Activated CD4-positive, alpha-beta T cell treated with anti-CD3 and anti-CD28 coated beads, Interleukin-10, Interleukin-2, amounts not matched to agents 100 ng/mL and 50 ng/mL, durations not matched to agents 16 hours and 8 hours (primary cell): ENCODE measurements at regions not wholly inside any gene's neighbourhood (a gene's known extent, or its start where the extent isn't known, plus 50 kb on each side); places are given as distances from the start of the nearest gene placed in this dataset.
"Not testable (repeated sequence)": the region's sequence is repeated elsewhere in the genome, so short reads cannot be mapped to it uniquely, and the experiment has no call there.

Experiments
- DNase-seq: peaks from one replicate; pipeline ENCODE4 v3.0.0-alpha.2; 2020

GRCh38 chr2:145749556-145749955, 1229.6 kb upstream of the ZEB2 start:
- no peak for DNase-seq

- DNase-seq, result peak; percentile 73
Observed at GRCh38 chr2:145748927-145749326, 1229.0 kb upstream of the ZEB2 start.

- peak; percentile 52 for DNase-seq
Observed at GRCh38 chr2:145747715-145748114, 1227.8 kb upstream of the ZEB2 start.

GRCh38 chr2:145745387-145745721, 1225.4 kb upstream of the ZEB2 start:
- not testable (repeated sequence) for DNase-seq

GRCh38 chr2:145744541-145745386, 1224.8 kb upstream of the ZEB2 start:
- DNase-seq, result peak; percentile 83

GRCh38 chr2:145743011-145743410, 1223.1 kb upstream of the ZEB2 start:
- no peak for DNase-seq

- DNase-seq, result no peak
Observed at GRCh38 chr2:145741636-145742035, 1221.7 kb upstream of the ZEB2 start.

- no peak for DNase-seq
Observed at GRCh38 chr2:145741181-145741580, 1221.3 kb upstream of the ZEB2 start.

GRCh38 chr2:145740302-145740701, 1220.4 kb upstream of the ZEB2 start:
- DNase-seq, result peak; percentile 35

GRCh38 chr2:145739681-145740080, 1219.8 kb upstream of the ZEB2 start:
- DNase-seq, result peak; percentile 26

- DNase-seq, result no peak
Observed at GRCh38 chr2:145736871-145737270, 1217.0 kb upstream of the ZEB2 start.

GRCh38 chr2:145731467-145731866, 1211.5 kb upstream of the ZEB2 start:
- no peak for DNase-seq

GRCh38 chr2:145729993-145730770, 1210.3 kb upstream of the ZEB2 start:
- DNase-seq, result no peak

- no peak for DNase-seq
Observed at GRCh38 chr2:145729481-145729880, 1209.6 kb upstream of the ZEB2 start.

- no peak for DNase-seq
Observed at GRCh38 chr2:145728511-145728910, 1208.6 kb upstream of the ZEB2 start.

- no peak for DNase-seq
Observed at GRCh38 chr2:145725876-145726275, 1206.0 kb upstream of the ZEB2 start.

- DNase-seq, result no peak
Observed at GRCh38 chr2:145724311-145724898, 1204.5 kb upstream of the ZEB2 start.

- DNase-seq, result peak; percentile 12
Observed at GRCh38 chr2:145723872-145724271, 1204.0 kb upstream of the ZEB2 start.

- DNase-seq, result no peak
Observed at GRCh38 chr2:145721681-145722080, 1201.8 kb upstream of the ZEB2 start.

GRCh38 chr2:145715601-145716000, 1195.7 kb upstream of the ZEB2 start:
- DNase-seq, result no peak

- DNase-seq, result no peak
Observed at GRCh38 chr2:145710303-145710702, 1190.4 kb upstream of the ZEB2 start.

GRCh38 chr2:145702305-145702704, 1182.4 kb upstream of the ZEB2 start:
- no peak for DNase-seq

GRCh38 chr2:145692971-145693478, 1173.1 kb upstream of the ZEB2 start:
- peak; percentile 2 for DNase-seq

GRCh38 chr2:145691659-145692058, 1171.7 kb upstream of the ZEB2 start:
- DNase-seq, result no peak
